ENCODE measurements at regions not wholly inside any gene's neighbourhood (a gene's known extent, or its start where the extent isn't known, plus 50 kb on each side); places are given as distances from the start of the nearest gene placed in this dataset.

GRCh38 chr13:65416784-65417183 is 1813.4 kb downstream of the PCDH9 start:
- TF ChIP-seq CTCF (conservative IDR thresholded peaks at IDR 0.05; ENCODE audit: low read length) (no peak), EZH2phosphoT487 (IDR thresholded peaks at IDR 0.05; ENCODE audit: borderline replicate concordance) (no peak)

All from Loucy (cell line).